ENCODE measurements at regions not wholly inside any gene's neighbourhood (a gene's known extent, or its start where the extent isn't known, plus 50 kb on each side); places are given as distances from the start of the nearest gene placed in this dataset.
"Not testable (repeated sequence)": the region's sequence is repeated elsewhere in the genome, so short reads cannot be mapped to it uniquely, and the experiment has no call there.

- no peak for DNase-seq
- TF ChIP-seq POLR2A (IDR thresholded peaks at IDR 0.05; ENCODE audit: low read length): no peak
- no peak for TF ChIP-seq GATA1 (IDR thresholded peaks at IDR 0.05; ENCODE audit: low read depth, low read length)
Observed at GRCh38 chr11:130561441-130561881, 113.0 kb downstream of the ADAMTS15 start.

GRCh38 chr11:130562549-130562948 is 114.1 kb downstream of the ADAMTS15 start:
- no peak for TF ChIP-seq POLR2A (IDR thresholded peaks at IDR 0.05; ENCODE audit: low read length)
- no peak for TF ChIP-seq GATA1 (IDR thresholded peaks at IDR 0.05; ENCODE audit: low read depth, low read length)
- no peak for DNase-seq

DNA sequence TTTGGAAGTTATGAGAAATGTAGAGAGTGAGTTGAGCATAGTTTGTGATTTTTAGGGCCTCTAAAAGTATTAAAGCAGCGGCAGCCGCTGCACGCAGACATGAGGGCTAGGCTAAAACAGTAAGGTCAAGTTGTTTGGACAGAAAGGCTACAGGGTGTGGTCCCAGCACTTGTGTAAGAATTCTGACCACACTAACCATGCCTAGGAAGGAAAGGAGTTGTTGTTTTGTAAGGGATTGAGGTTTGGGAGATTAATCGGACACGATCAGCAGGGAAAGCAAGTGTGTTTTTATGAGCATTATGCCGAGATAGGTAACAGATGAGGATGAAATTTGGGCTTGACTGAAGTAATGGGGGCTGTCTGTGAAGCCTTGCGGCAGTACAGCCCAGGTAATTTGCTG is 117.9 kb downstream of the ADAMTS15 start:
- DNase-seq: not testable (repeated sequence)

GRCh38 chr11:130571519-130571918 is 123.1 kb downstream of the ADAMTS15 start:
- TF ChIP-seq POLR2A (IDR thresholded peaks at IDR 0.05; ENCODE audit: low read length) (no peak), GATA1 (IDR thresholded peaks at IDR 0.05; ENCODE audit: low read depth, low read length) (no peak)
- no peak for DNase-seq

- no peak for DNase-seq
- TF ChIP-seq POLR2A (IDR thresholded peaks at IDR 0.05; ENCODE audit: low read length) (no peak), GATA1 (IDR thresholded peaks at IDR 0.05; ENCODE audit: low read depth, low read length) (no peak)
Observed at GRCh38 chr11:130571947-130572584, 123.6 kb downstream of the ADAMTS15 start.

- TF ChIP-seq POLR2A (IDR thresholded peaks at IDR 0.05; ENCODE audit: low read length) (no peak), GATA1 (IDR thresholded peaks at IDR 0.05; ENCODE audit: low read depth, low read length) (no peak)
- DNase-seq: no peak
Observed at GRCh38 chr11:130573767-130574166, 125.3 kb downstream of the ADAMTS15 start.

GRCh38 chr11:130574740-130575139 is 126.3 kb downstream of the ADAMTS15 start:
- no peak for TF ChIP-seq GATA1 (IDR thresholded peaks at IDR 0.05; ENCODE audit: low read depth, low read length)
- TF ChIP-seq POLR2A (IDR thresholded peaks at IDR 0.05; ENCODE audit: low read length): no peak

GRCh38 chr11:130576146-130576545 is 127.7 kb downstream of the ADAMTS15 start:
- no peak for DNase-seq
- no peak for TF ChIP-seq POLR2A (IDR thresholded peaks at IDR 0.05; ENCODE audit: low read length)

More at GRCh38 chr11:130574740-130575139, 126.3 kb downstream of the ADAMTS15 start:
- DNase-seq: no peak

DNA sequence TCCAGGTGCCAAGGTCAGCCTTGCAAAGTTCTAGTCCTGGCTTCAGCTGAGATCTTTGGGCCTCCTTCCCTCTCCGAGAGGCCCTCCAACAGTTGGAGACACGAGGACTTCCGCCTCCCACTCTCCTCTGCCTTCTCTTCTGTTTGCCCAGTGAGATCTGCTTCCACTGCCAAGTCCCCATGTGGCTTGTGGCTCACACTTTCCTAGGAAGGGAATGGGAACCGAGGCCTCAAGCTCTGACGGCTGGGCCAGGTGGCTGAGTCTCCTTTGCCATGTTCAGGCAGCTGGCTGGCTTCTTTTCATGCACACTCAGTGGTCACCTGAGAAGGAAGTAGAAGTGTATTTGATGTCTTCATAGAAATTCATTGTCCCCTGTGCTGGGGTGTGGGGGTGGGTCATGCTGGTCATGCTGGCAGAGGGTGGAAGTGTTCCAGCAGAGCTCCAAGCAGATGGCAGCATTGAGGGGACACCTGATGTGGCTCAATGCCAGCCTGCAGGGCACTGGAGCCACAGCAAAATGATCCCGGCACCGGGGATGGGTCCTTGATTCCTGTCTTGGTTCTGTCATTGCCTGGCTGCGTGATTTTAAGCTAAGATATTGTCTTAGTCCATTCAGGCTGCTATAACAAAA is 130.4 kb downstream of the ADAMTS15 start:
- TF ChIP-seq GATA1 (IDR thresholded peaks at IDR 0.05; ENCODE audit: low read depth, low read length) (no peak), POLR2A (IDR thresholded peaks at IDR 0.05; ENCODE audit: low read length) (no peak)
- no peak for DNase-seq

DNA sequence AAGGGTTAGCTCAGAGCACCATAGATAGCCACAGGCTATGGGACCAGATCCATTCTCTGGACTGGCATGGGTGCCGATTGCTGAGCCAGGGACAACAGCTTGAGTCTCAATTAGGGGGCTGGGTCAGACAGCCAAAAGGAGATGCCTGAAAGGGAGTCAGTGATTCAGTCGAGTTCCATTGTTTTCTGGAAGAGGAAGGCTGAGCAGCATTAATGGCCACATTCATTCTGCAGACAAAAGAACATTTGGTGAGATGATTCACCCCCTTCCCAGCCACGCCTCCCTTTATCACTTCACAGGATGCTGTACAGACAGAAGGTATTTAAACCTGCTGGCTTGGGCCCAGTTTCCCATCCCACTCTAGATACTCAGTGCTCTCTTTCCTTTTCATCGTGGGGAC is 131.9 kb downstream of the ADAMTS15 start:
- no peak for DNase-seq
- no peak for TF ChIP-seq GATA1 (IDR thresholded peaks at IDR 0.05; ENCODE audit: low read depth, low read length)
- no peak for TF ChIP-seq POLR2A (IDR thresholded peaks at IDR 0.05; ENCODE audit: low read length)

DNA sequence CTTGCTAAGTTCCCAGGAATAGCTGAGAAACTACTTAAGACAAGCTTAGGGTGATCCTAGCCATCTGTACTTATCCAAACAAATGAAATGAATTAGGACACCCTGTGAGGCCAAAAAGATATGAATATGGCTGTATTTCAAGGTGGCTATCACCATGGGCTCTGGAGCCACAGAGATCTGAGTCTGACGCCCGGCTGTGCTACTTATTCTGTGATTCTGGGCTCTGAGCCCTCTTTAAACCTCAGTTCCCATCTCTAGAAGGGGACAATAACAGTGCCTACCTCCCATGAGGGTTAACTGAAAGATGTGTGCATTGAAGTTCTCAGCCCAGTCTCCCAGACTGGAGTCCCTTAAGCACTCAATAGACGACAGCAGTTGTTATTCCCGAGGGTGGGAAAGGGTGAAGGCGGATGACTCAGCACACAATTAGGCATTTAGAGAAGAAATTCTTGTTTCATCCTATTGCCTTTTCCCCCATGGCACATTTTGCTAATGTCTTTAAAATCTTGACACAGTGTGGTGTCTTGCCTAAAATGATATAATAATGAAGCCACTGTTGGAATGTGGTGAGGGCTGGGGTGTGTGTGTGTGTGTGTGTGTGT is 132.5 kb downstream of the ADAMTS15 start:
- DNase-seq: no peak
- TF ChIP-seq GATA1 (IDR thresholded peaks at IDR 0.05; ENCODE audit: low read depth, low read length) (no peak), POLR2A (IDR thresholded peaks at IDR 0.05; ENCODE audit: low read length) (no peak)

- TF ChIP-seq GATA1 (IDR thresholded peaks at IDR 0.05; ENCODE audit: low read depth, low read length) (no peak), POLR2A (IDR thresholded peaks at IDR 0.05; ENCODE audit: low read length) (no peak)
- no peak for DNase-seq
Observed at GRCh38 chr11:130581646-130582045, 133.2 kb downstream of the ADAMTS15 start.

DNA sequence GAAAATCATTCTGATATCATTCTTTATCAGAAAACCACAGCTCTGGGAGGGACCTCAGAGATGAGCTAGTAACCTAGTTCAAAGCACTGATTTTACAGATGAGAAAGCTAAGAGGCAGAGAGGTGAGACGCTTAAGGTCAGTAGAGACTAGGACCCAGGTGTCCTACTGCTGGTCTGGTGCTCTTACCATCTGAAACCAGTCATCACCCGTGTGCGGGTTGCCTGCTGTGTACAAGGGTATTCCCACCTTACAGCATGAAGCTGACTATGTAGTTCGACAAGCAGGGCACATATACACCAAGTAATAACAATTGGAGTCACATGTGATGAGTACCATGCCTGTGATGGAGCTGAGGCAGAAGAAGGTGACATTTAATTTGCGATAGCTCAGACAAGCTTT is 133.7 kb downstream of the ADAMTS15 start:
- DNase-seq: no peak
- no peak for TF ChIP-seq GATA1 (IDR thresholded peaks at IDR 0.05; ENCODE audit: low read depth, low read length)
- TF ChIP-seq POLR2A (IDR thresholded peaks at IDR 0.05; ENCODE audit: low read length): no peak

- no peak for DNase-seq
- TF ChIP-seq POLR2A (IDR thresholded peaks at IDR 0.05; ENCODE audit: low read length): no peak
- TF ChIP-seq GATA1 (IDR thresholded peaks at IDR 0.05; ENCODE audit: low read depth, low read length): no peak
Observed at GRCh38 chr11:130582981-130583380, 134.5 kb downstream of the ADAMTS15 start.

DNA sequence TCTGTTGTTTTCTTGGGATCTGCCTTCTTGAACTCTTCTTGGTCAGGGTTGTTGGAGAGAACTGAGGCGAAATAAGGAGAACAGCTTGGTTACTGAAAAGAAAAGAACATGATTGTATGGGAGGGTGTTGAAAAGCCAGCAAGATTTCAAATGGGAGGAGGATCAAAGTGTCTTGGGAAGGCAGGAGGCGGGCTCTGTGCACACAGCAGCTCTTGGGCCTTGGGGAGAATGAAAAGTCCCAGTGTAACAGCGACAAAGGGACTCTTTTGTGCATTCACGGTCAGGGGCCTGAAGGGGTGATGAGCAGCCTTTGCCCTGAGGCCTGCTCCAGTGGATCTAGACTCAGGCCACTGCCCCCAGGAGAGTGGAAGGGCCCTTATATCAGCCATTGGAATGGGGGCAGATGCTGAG is 135.4 kb downstream of the ADAMTS15 start:
- TF ChIP-seq GATA1 (IDR thresholded peaks at IDR 0.05; ENCODE audit: low read depth, low read length) (no peak), POLR2A (IDR thresholded peaks at IDR 0.05; ENCODE audit: low read length) (no peak)
- DNase-seq: no peak
